Karpas-422 (cell line): ENCODE measurements at regions not wholly inside any gene's neighbourhood (a gene's known extent, or its start where the extent isn't known, plus 50 kb on each side); places are given as distances from the start of the nearest gene placed in this dataset.

Experiments
- DNase-seq: peaks from one replicate; pipeline ENCODE4 v3.0.0-alpha.2; 2015
- H2AFZ ChIP-seq: fragments of 200-600 bp; sonication (generic); 2 replicates; pipeline ENCODE4 v1.6.1; 2014; ENCODE audit warnings: antibody characterized with exemption, low read length, mixed read lengths
- H3K27ac ChIP-seq: fragments of 200-600 bp; sonication (generic); 2 replicates; pipeline ENCODE4 v1.5.1; 2014; ENCODE audit warnings: mild to moderate bottlenecking, low read length, moderate library complexity
- H3K27me3 ChIP-seq: fragments of 200-600 bp; sonication (generic); 2 replicates; pipeline ENCODE4 v1.6.1; 2014; ENCODE audit warnings: low read length, mixed read lengths
- H3K36me3 ChIP-seq: fragments of 200-600 bp; sonication (generic); 2 replicates; pipeline ENCODE4 v1.6.1; 2014; ENCODE audit warnings: low read length, mixed read lengths; ENCODE audit not compliant: insufficient read depth
- H3K4me1 ChIP-seq: fragments of 200-600 bp; sonication (generic); 2 replicates; pipeline ENCODE4 v1.6.1; 2014; ENCODE audit warnings: mild to moderate bottlenecking, low read length, mixed read lengths
- H3K4me2 ChIP-seq: fragments of 200-600 bp; sonication (generic); 2 replicates; pipeline ENCODE4 v1.6.1; 2014; ENCODE audit warnings: low read length, low read depth, mild to moderate bottlenecking; ENCODE audit not compliant: poor library complexity, severe bottlenecking
- H3K4me3 ChIP-seq: fragments of 200-600 bp; sonication (generic); 2 replicates; pipeline ENCODE4 v1.5.1; 2014; ENCODE audit warnings: mild to moderate bottlenecking, antibody characterized with exemption, low read length, mixed read lengths
- H3K79me2 ChIP-seq: fragments of 200-600 bp; sonication (generic); 2 replicates; pipeline ENCODE4 v1.6.1; 2014; ENCODE audit warnings: mild to moderate bottlenecking, low read length, mixed read lengths
- H3K9ac ChIP-seq: fragments of 200-600 bp; sonication (generic); 2 replicates; pipeline ENCODE4 v1.6.0; 2014; ENCODE audit warnings: low read length
- H3K9me2 ChIP-seq: fragments of 200-600 bp; sonication (generic), shearing (Covaris generic); replicated peaks from 2 replicates; pipeline ENCODE4 v1.6.0; 2014; ENCODE audit warnings: mild to moderate bottlenecking, low read length, moderate library complexity; ENCODE audit not compliant: insufficient read depth
- H3K9me3 ChIP-seq: fragments of 300-700, 200-600 bp; sonication (generic); 2 replicates; pipeline ENCODE4 v1.6.1; 2014; ENCODE audit warnings: low read length, mixed read lengths
- H4K20me1 ChIP-seq: fragments of 200-600 bp; sonication (generic); 2 replicates; pipeline ENCODE4 v1.6.1; 2014; ENCODE audit warnings: mild to moderate bottlenecking, antibody characterized with exemption, low read length, low read depth; ENCODE audit not compliant: insufficient read depth

DNA sequence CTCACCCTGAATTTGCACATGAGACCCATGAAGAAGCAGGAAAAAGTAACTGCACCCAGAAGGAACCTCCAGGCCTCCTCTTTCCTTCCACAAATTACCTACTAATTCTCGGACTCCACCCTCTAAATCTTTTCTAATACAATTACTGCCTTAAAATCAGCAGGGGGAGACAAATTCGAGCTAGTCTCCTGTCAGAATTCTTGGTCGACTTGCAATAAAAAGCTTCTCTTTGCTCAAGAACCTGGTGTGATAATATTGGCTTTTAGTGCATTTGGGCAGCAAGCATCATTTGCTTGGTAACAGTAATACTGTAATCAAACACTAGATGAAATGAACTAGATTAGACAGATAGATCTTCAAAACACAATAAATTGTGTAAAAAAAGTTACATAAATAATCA lies 281.9 kb downstream of the RAP2B start:
- Histone ChIP-seq H3K36me3 (no peaks in the 10 kb centered on the region), H3K4me3 (no peak overlapping the region), H3K79me2 (no peaks in the 10 kb centered on the region), H4K20me1 (no peaks in the 10 kb centered on the region), H3K9ac (no peak overlapping the region), H3K4me2 (no peak overlapping the region), H3K9me2 (no peaks in the 10 kb centered on the region), H2AFZ (no peak overlapping the region), H3K4me1 (no peaks in the 10 kb centered on the region), H3K27ac (no peak overlapping the region), H3K9me3 (peaks cover 3% of the 10 kb centered on the region), H3K27me3 (no peaks in the 10 kb centered on the region)
- peak; percentile 41 for DNase-seq

DNA sequence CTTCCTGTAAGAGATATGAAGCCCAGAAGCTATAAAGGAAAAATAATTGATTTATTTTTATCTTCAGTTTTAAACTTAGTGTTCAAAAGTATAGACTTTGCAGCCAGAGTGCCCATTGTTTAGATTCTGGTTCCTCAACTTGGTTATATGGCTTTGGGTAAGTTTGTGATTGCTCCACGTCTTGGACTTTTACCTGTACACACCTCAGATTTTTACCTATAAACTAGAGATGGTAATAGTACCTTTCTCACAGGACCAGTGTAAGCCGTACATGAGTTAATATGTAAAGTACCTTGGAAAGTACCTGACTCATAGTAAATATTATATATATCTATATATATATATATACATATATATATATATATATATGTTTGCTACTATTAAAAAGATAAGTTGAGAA lies 283.8 kb downstream of the RAP2B start:
- Histone ChIP-seq H3K9ac (no peak overlapping the region), H2AFZ (no peak overlapping the region), H3K27ac (no peak overlapping the region), H3K9me3 (peaks cover 3% of the 10 kb centered on the region; the same call in 1 of the 2 replicates), H3K4me3 (no peak overlapping the region), H3K79me2 (no peaks in the 10 kb centered on the region), H3K27me3 (no peaks in the 10 kb centered on the region), H3K4me1 (no peaks in the 10 kb centered on the region), H3K9me2 (no peaks in the 10 kb centered on the region), H3K36me3 (no peaks in the 10 kb centered on the region), H4K20me1 (no peaks in the 10 kb centered on the region), H3K4me2 (no peak overlapping the region)
- DNase-seq: no peak

DNA sequence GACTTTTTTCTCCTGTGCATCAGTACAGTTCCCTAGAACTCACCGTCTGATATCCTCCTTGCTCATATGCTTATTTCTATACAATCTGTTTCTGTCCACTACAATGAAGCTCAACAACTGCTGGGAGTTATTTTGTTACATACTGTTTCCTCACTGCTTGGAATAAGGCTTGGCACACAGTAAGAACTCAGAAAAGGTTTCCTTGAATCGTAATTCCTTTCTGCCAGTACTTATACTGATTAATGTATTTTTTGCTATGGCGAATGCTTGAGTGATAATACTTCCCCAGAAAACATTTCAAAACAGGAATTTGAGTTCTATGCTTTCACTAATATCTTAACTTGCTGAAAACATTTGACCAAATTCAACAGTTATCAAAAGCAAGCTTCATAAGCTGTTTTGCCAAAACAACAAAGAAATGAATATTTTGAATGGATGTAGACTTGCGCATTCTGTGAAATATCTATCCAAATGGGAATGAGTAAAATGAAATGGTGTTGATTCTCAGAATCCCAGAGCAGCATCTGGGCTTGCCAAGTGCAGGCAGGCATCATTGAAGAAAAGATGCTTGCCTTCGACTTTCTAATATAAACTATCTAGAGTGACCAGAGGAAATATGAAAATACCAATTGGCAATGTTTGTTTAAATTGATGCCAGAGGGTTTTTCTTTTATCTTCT lies 286.3 kb downstream of the RAP2B start:
- no peaks in the 10 kb centered on the region for H3K79me2 ChIP-seq
- H3K9ac ChIP-seq: no peak overlapping the region
- H3K9me2 ChIP-seq: no peaks in the 10 kb centered on the region
- H4K20me1 ChIP-seq: no peaks in the 10 kb centered on the region
- H2AFZ ChIP-seq: no peak overlapping the region
- H3K4me3 ChIP-seq: no peak overlapping the region
- H3K4me1 ChIP-seq: no peaks in the 10 kb centered on the region
- H3K27me3 ChIP-seq: no peaks in the 10 kb centered on the region
- DNase-seq: no peak
- no peak overlapping the region for H3K27ac ChIP-seq
- no peak overlapping the region for H3K4me2 ChIP-seq
- peaks cover 13% of the 10 kb centered on the region for H3K9me3 ChIP-seq
- no peaks in the 10 kb centered on the region for H3K36me3 ChIP-seq

GRCh38 chr3:153456833-153457545 lies 295.0 kb downstream of the RAP2B start:
- no peak overlapping the region for H2AFZ ChIP-seq
- H4K20me1 ChIP-seq: no peaks in the 10 kb centered on the region
- H3K4me2 ChIP-seq: no peak overlapping the region

DNA sequence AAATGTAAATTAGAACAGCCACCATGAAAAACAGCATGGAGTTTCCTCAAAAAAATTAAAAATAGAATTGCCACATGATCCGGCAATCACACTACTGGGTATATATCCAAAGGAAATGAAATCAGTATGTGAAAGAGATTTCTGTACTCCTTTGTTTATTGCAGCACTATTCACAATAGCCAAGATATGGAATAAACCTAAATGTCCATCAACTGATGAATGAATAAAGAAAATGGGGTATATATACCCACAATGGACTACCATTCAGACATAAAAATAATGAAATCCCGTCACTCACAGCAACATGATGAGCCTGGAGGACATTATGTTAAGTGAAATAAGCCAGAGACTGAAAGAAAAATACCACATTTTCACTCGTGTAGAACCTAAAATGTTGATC lies 296.9 kb downstream of the RAP2B start:
- H3K9me3 ChIP-seq: peaks cover 24% of the 10 kb centered on the region
- no peak overlapping the region for H3K4me3 ChIP-seq
- H3K27ac ChIP-seq: no peak overlapping the region
- no peaks in the 10 kb centered on the region for H4K20me1 ChIP-seq
- no peak overlapping the region for H3K9ac ChIP-seq
- H3K4me1 ChIP-seq: no peaks in the 10 kb centered on the region
- H3K9me2 ChIP-seq: no peaks in the 10 kb centered on the region
- no peak overlapping the region for H2AFZ ChIP-seq
- DNase-seq: no peak
- no peaks in the 10 kb centered on the region for H3K79me2 ChIP-seq
- H3K36me3 ChIP-seq: no peaks in the 10 kb centered on the region
- no peaks in the 10 kb centered on the region for H3K27me3 ChIP-seq
- no peak overlapping the region for H3K4me2 ChIP-seq

More at GRCh38 chr3:153456833-153457545, 295.0 kb downstream of the RAP2B start:
- Histone ChIP-seq H3K27ac (no peak overlapping the region), H3K4me3 (no peak overlapping the region), H3K36me3 (no peaks in the 10 kb centered on the region), H3K4me1 (no peaks in the 10 kb centered on the region), H3K27me3 (no peaks in the 10 kb centered on the region), H3K9me2 (no peaks in the 10 kb centered on the region), H3K79me2 (no peaks in the 10 kb centered on the region), H3K9me3 (peaks cover 32% of the 10 kb centered on the region), H3K9ac (no peak overlapping the region)
- DNase-seq: no peak

GRCh38 chr3:153462545-153462944 lies 300.5 kb downstream of the RAP2B start:
- Histone ChIP-seq H4K20me1 (no peaks in the 10 kb centered on the region), H3K27me3 (no peaks in the 10 kb centered on the region), H3K27ac (no peak overlapping the region), H3K79me2 (no peaks in the 10 kb centered on the region), H3K4me2 (no peak overlapping the region), H3K4me1 (no peaks in the 10 kb centered on the region), H3K36me3 (no peaks in the 10 kb centered on the region), H2AFZ (no peak overlapping the region), H3K9me3 (peaks cover 14% of the 10 kb centered on the region), H3K9me2 (no peaks in the 10 kb centered on the region), H3K4me3 (no peak overlapping the region), H3K9ac (no peak overlapping the region)
- DNase-seq: no peak

DNA sequence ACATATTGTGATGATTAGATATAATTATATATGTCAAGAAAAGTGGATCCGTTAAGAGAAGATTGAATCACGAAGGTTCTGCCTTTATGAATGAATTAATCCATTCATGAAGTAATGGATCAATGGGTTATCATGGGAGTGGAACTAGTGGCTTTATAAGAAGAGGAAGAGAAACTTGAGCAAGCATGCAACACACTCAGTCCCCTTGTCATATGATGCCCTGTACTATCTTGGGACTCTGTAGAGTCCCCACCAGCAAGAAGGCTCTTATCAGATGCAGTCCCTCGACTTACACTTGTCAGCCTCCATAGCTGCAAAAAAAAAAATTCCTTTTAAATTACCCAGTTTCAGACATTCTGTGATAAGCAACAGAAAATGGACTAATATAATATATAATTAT lies 301.9 kb downstream of the RAP2B start:
- no peak for DNase-seq

DNA sequence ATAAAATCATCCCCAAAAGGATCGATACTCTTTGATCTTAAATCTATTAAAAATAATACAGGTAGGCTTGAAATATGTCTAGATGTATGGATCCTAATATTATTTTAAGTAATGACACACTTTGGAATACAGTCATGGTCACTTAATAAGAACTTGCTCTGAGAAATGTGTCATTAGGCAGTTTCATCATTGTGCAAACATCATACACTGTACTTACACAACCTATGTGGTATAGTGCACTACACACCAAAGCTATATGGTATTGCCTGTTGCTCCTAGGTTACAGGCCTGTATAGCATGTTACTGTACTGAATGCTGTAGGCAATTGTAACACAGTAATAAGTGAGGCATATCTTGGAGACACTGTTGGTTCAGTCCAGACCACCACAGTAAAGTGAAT lies 307.1 kb downstream of the RAP2B start:
- no peak for DNase-seq
- no peak overlapping the region for H2AFZ ChIP-seq
- H3K4me2 ChIP-seq: no peak overlapping the region
- H3K9me3 ChIP-seq: peaks cover 25% of the 10 kb centered on the region
- H3K36me3 ChIP-seq: no peaks in the 10 kb centered on the region
- H3K9ac ChIP-seq: no peak overlapping the region
- H3K4me1 ChIP-seq: no peaks in the 10 kb centered on the region
- H3K9me2 ChIP-seq: no peaks in the 10 kb centered on the region
- H3K4me3 ChIP-seq: no peak overlapping the region
- no peak overlapping the region for H3K27ac ChIP-seq
- no peaks in the 10 kb centered on the region for H3K27me3 ChIP-seq
- H4K20me1 ChIP-seq: no peaks in the 10 kb centered on the region
- H3K79me2 ChIP-seq: no peaks in the 10 kb centered on the region

More for the DNA sequence above, 301.9 kb downstream of the RAP2B start:
- H3K36me3 ChIP-seq: no peaks in the 10 kb centered on the region
- no peaks in the 10 kb centered on the region for H4K20me1 ChIP-seq
- no peak overlapping the region for H3K27ac ChIP-seq
- no peaks in the 10 kb centered on the region for H3K4me1 ChIP-seq
- no peak overlapping the region for H2AFZ ChIP-seq
- no peaks in the 10 kb centered on the region for H3K9me2 ChIP-seq
- no peaks in the 10 kb centered on the region for H3K27me3 ChIP-seq
- no peak overlapping the region for H3K4me3 ChIP-seq
- H3K9me3 ChIP-seq: peaks cover 19% of the 10 kb centered on the region
- H3K79me2 ChIP-seq: no peaks in the 10 kb centered on the region
- H3K4me2 ChIP-seq: no peak overlapping the region
- H3K9ac ChIP-seq: no peak overlapping the region
